DND-41 (cell line): ENCODE measurements at regions not wholly inside any gene's neighbourhood (a gene's known extent, or its start where the extent isn't known, plus 50 kb on each side); places are given as distances from the start of the nearest gene placed in this dataset.

Source experiments
- ATAC-seq: fragments of 200-7000 bp; cut with Tn5 transposase; 3 replicates; pipeline ENCODE4 v1.9.1; 2021; ENCODE audit warnings: low read depth; ENCODE audit not compliant: insufficient read depth
- DNase-seq: peaks from one replicate; pipeline ENCODE4 v3.0.0-alpha.2; 2020
- H2AFZ ChIP-seq: 2 replicates; pipeline ENCODE4 v1.6.0; 2012; ENCODE audit warnings: low read depth, low read length
- H3K27ac ChIP-seq: 2 replicates; pipeline ENCODE4 v1.5.1; 2012; ENCODE audit warnings: low read length, inconsistent platforms
- H3K27me3 ChIP-seq: fragments of 200-600 bp; sonication (generic); 2 replicates; pipeline ENCODE4 v1.6.0; 2012; ENCODE audit warnings: low read length, mild to moderate bottlenecking, inconsistent platforms; ENCODE audit not compliant: insufficient read depth, poor library complexity
- H3K36me3 ChIP-seq: 2 replicates; pipeline ENCODE4 v1.5.1; 2012; ENCODE audit warnings: low read length, inconsistent platforms; ENCODE audit not compliant: insufficient read depth
- H3K4me1 ChIP-seq: 2 replicates; pipeline ENCODE4 v1.5.1; 2012; ENCODE audit warnings: mild to moderate bottlenecking, low read length; ENCODE audit not compliant: insufficient read depth
- H3K4me2 ChIP-seq: 2 replicates; pipeline ENCODE4 v1.6.0; 2012; ENCODE audit warnings: mild to moderate bottlenecking, moderate library complexity, low read length, inconsistent platforms; ENCODE audit not compliant: insufficient read depth
- H3K4me3 ChIP-seq, 2 experiments: fragments of 200-600 bp in 1 of 2; shearing (Covaris generic) in 1 of 2; 2 replicates each; pipeline ENCODE4 v1.5.1; 2012 to 2016; ENCODE audit warnings: inconsistent platforms in 2 of 2, low read length in 2 of 2, mild to moderate bottlenecking in 2 of 2, low read depth in 1 of 2, moderate library complexity in 1 of 2
- H3K79me2 ChIP-seq: 2 replicates; pipeline ENCODE4 v1.6.0; 2012; ENCODE audit warnings: low read length, inconsistent platforms; ENCODE audit not compliant: insufficient read depth
- H3K9ac ChIP-seq: 2 replicates; pipeline ENCODE4 v1.6.0; 2012; ENCODE audit warnings: low read depth, mild to moderate bottlenecking, inconsistent platforms, low read length, moderate library complexity
- H3K9me3 ChIP-seq: 2 replicates; pipeline ENCODE4 v1.5.1; 2012; ENCODE audit warnings: low read length, moderate library complexity, mild to moderate bottlenecking, inconsistent platforms; ENCODE audit not compliant: insufficient read depth, severe bottlenecking
- H4K20me1 ChIP-seq: 2 replicates; pipeline ENCODE4 v1.6.0; 2012; ENCODE audit warnings: low read length; ENCODE audit not compliant: insufficient read depth
- CTCF ChIP-seq: IDR thresholded peaks from 2 replicates; pipeline ENCODE4 v1.5.1; 2012; ENCODE audit warnings: borderline replicate concordance, low read length, moderate library complexity, mild to moderate bottlenecking; ENCODE audit not compliant: poor library complexity, severe bottlenecking; ENCODE audit errors: extremely low read depth
- EZH2 ChIP-seq: IDR thresholded peaks from 3 replicates; pipeline ENCODE4 v1.6.1; 2012; ENCODE audit warnings: borderline replicate concordance, low read depth, mild to moderate bottlenecking, moderate library complexity, low read length, inconsistent platforms; ENCODE audit not compliant: severe bottlenecking

DNA sequence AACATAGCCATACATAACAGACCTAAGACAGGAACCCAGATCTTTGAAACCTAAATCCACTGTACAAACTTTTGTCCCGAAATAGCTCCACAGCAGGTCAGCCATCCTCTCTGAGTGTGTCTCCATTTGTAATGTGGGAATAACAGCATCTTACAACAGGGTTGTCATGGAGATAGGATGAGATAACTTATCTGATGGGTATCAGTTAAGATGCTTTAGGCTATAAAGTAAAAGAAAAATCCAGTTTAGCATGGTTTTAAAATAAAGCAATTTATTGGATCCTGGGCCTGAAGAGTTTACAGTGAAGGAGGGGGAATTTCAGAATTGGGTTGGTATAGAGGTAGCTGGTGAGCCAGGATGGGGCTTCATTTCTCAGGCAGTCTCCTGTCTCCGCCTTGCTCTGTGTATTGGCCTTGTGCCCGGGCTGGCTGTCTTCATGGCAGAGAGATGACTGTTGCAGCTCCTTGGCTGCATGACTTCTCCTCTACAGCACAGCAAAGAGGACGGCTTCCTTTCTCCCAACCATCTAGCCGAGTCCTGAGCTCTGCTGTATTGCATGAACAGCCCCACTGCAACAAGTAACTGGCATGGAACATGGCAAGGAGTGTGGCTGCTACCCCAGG lies 131.9 kb upstream of the PROK2 start:
- H3K27me3 ChIP-seq: no peaks in the 10 kb centered on the region
- no peak overlapping the region for H3K4me3 ChIP-seq
- H3K4me2 ChIP-seq: no peak overlapping the region
- no peaks in the 10 kb centered on the region for H3K4me1 ChIP-seq
- no peaks in the 10 kb centered on the region for H3K79me2 ChIP-seq
- DNase-seq (no peak), ATAC-seq (no peak)
- H3K9ac ChIP-seq: no peak overlapping the region
- H3K9me3 ChIP-seq: no peaks in the 10 kb centered on the region
- no peak overlapping the region for H3K27ac ChIP-seq
- TF ChIP-seq CTCF (no peak), EZH2 (no peak)
- H4K20me1 ChIP-seq: no peaks in the 10 kb centered on the region
- no peak overlapping the region for H2AFZ ChIP-seq
- no peaks in the 10 kb centered on the region for H3K36me3 ChIP-seq

- Histone ChIP-seq H3K27ac (no peak overlapping the region), H4K20me1 (no peaks in the 10 kb centered on the region), H2AFZ (no peak overlapping the region), H3K9ac (no peak overlapping the region), H3K4me1 (no peaks in the 10 kb centered on the region), H3K4me2 (no peak overlapping the region), H3K9me3 (no peaks in the 10 kb centered on the region), H3K36me3 (no peaks in the 10 kb centered on the region), H3K79me2 (no peaks in the 10 kb centered on the region), H3K4me3 (no peak overlapping the region), H3K27me3 (no peaks in the 10 kb centered on the region)
- no peak for DNase-seq
- no peak for TF ChIP-seq EZH2
- no peak for TF ChIP-seq CTCF
- no peak for ATAC-seq
These were observed 128.0 kb upstream of the PROK2 start for GRCh38 chr3:71912839-71913495.

DNA sequence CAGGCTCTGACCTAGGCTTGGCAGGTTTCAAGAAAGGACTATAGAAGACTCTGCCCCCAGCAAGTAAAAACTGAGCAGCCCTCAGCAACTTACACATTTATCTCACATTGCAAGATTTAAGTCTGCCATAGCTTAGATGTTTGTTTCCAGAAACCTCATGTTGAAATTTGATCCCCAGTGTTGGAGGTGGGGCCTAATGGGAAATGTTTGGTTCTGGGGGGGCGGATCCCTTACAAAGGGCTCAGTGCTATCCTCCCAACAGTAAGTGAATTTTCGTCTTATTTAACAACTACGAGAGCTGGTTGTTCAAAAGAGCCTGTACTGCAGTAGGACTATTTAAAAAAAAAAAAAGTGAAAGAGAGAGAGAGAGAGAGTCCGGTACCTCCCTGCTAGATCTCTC lies 125.2 kb upstream of the PROK2 start:
- H3K36me3 ChIP-seq: no peaks in the 10 kb centered on the region
- no peak overlapping the region for H3K4me2 ChIP-seq
- H3K4me3 ChIP-seq: no peak overlapping the region
- no peaks in the 10 kb centered on the region for H3K27me3 ChIP-seq
- DNase-seq: no peak
- ATAC-seq: no peak
- no peak overlapping the region for H3K9ac ChIP-seq
- no peaks in the 10 kb centered on the region for H4K20me1 ChIP-seq
- H3K9me3 ChIP-seq: no peaks in the 10 kb centered on the region
- H2AFZ ChIP-seq: no peak overlapping the region
- no peak for TF ChIP-seq EZH2
- no peak for TF ChIP-seq CTCF
- no peaks in the 10 kb centered on the region for H3K4me1 ChIP-seq
- no peaks in the 10 kb centered on the region for H3K79me2 ChIP-seq
- H3K27ac ChIP-seq: no peak overlapping the region
